GM19452 (cell line): ENCODE measurements at regions not wholly inside any gene's neighbourhood (a gene's known extent, or its start where the extent isn't known, plus 50 kb on each side); places are given as distances from the start of the nearest gene placed in this dataset.
"Not testable (repeated sequence)": the region's sequence is repeated elsewhere in the genome, so short reads cannot be mapped to it uniquely, and the experiment has no call there.

ENCODE experiments used
- ATAC-seq: cut with Tn5 transposase; IDR thresholded peaks from one replicate; pipeline ENCODE4 v1.9.1; 2021; ENCODE audit not compliant: unreplicated experiment

DNA sequence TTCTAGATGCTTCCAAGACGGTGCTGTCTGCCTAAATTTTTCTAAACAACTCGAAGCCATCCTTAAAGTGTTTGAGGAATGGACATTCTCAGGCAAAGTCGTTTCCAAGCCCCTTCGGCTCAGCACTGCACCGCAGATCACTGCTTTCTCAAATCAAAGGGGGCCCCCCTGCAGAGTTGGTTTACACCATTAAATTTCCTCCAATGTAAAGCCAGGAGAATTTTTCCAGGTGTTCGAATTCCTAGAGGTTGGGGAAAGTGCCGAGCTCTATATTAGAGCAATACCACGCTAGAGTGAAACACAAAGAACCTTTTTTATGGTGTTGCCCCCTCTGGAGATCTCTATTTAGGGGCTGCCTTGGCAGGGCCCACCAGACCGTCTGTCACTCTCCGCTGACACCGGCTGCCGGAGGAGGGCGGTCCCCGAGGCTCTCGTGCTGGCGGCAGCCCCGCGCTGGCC is 277.9 kb upstream of the NR2F2 start:
- ATAC-seq, result no peak

DNA sequence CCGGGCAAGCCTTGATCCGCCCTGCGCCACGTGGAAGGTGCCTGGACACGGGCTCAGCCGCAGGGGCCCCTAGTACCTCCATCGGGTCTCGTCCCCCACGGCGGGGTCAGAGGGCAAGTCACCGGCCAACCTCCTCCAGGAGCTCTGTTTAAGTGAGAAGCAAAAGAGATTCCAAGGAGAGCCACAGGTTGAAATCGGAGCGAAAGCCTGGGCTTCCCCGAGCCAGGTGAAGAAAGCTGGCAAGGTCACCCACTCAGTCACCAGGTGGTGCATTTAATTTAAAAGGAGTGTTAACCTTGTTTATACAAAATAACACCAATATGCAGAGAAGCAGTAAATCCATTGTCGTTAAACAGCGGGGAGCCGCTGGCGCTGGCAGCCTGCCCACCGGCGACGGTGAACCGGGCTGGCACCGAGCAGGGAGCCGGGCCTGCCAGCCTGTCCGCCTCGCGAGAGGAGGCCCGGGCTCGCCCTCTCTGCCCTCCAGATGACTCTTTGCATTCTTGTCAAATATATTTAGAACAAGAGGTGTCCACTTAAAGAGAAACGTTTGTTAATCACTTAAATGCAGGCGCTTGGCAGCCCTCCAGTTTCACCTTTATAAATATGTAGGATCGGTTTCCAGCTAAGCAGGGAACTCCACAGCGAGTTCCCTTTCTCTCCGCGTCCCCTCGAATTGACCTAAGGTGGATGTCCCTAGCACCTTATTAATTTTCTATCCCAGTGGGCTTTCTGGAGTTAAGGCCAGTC is 277.3 kb upstream of the NR2F2 start:
- no peak for ATAC-seq

DNA sequence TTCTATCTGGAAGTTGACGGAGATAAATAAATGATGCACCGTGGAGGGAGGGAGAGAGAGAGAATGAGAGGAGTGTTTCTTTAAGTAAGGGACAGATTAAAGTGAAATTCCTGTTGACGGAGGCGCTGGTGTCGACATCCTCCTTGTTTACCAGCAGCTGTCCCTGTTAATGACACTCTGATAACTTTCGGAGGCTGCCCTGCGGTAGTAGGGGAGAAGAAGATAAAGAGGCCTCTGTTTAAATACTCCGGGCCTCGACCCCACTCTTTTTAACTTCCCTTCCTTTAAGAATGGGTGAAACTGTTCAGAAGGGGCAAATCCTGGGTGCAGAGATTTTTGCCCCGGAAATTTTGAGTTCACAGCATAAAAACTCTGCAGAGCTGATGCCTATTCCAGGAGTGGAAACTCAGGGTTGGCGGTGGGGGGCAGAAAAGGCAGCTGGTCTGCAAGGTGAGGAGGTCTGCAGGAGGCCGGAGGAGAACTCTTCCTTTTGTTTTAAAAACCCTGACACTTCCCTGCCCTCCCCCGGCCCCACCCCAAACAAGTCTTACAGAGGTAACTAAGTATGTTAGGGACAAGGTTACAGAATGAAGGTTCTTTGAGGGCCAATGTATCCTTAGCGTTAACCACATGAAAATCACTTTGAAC is 276.6 kb upstream of the NR2F2 start:
- ATAC-seq, result no peak

DNA sequence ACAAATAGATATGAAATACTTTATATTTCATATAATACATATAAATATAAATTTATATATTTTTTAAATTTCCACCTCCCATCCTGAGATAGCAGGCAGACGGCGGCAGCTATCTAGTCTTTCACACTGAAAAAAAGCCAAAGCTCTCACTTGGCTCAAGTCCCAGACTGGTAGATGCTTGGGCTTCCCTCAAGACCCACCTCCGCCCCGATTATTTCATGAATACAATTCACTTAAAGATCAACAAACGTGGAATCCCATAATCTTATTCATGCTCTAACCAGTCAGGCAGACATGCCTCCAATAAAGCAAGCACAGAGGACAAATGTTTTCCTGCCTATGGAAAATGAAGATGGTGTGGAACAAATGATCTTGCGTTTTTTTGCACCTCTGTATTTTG is 275.9 kb upstream of the NR2F2 start:
- no peak for ATAC-seq

DNA sequence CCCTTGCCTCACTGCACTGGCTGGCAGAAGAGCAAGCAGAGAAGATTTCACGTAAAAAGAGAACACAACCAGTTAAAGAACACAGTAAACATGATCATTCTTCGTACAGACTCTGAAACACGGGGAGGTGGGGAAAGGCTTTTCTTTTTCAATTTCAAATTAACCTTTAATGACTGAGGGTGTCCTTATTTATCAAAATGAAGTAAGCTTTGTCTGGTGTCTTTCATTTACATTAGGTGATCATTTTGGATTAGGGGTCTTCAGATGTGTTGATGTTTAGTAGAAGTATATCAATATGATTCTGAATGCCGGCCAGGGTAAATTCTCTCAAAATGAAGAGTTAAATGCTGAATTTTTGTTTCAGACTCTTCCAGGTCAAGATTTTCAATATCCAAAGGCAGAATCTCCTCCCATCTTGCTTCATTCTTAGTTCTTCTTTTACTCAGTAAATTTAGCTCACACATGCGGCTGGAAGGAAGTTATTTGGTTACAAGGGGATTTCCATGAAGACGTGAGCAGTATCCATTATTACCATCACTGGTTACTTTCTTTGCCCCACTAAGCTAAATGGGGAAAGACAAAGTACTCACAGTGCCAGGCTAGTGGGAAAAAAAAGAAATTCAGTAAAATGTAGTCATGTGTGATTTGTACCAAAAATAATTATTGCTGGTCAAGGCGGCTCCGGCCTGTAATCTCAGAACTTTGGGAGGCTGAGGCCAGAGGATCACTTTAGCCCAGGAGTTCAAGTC is 272.2 kb upstream of the NR2F2 start:
- no peak for ATAC-seq

DNA sequence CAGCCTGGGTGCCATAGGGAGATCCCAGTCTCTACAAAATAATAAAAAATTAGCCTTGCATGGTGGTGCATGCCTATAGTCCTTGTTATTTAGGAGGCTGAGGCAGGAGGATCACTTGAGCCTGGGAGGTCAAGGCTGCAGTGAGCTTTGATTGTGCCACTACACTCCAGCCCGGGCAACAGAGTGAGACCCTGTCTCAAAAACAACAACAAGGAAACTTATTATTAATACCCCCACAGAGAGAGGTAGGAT is 271.7 kb upstream of the NR2F2 start:
- ATAC-seq, result not testable (repeated sequence)

DNA sequence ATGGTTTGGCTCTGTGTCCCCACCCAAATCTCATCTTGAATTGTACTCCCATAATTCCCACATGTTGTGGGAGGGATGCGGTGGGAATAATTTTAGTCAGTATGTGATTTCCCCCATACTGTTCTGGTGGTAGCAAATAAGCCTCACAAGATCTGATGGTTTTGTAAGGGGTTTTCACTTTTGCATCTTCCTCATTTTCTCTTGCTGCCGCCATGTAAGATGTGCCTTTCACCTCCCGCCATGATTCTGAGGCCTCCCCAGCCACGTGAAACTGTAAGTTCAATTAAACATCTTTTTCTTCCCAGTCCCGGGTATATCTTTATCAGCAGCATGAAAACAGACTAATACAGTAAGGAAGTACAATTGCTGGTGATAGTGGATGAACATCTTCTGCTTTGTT is 269.9 kb upstream of the NR2F2 start:
- ATAC-seq, result not testable (repeated sequence)

DNA sequence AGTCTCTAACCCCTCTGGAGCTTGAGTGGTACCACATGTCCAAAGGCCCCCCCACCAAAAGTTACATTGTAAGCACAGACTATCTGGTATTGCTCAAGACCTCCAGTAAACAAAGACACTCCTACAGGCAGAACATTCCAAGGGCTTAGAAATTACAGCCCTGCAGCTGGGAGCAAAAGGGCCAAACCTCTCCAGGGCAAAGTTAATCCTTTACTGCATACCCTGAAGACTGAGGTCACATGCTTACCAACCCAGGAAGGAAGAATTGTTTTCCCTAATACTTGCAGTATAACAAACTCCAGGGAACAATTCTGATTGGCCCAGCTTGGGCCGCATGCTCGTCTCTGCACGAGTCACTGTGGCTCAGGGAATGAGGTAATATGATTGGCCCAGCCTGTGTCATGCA is 266.1 kb upstream of the NR2F2 start:
- ATAC-seq, result no peak

DNA sequence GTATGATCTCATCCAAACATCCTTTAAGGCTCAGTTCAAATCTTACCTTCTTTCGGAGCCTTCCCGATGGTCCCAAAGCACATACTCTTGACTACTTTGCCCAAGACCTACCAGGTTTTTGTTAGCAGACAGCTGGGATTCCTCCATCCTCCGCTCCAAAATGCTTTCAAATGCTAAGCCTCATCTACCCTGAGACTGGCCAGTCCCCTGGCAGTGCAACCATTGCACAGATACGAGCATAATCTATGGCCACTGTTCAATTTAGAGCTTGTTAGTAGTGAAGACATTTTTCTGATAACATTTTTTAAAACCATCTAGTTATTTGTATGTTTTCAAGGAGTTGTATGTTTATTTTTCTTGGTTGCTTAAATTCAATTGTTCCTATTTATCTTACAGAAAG is 264.4 kb upstream of the NR2F2 start:
- no peak for ATAC-seq

DNA sequence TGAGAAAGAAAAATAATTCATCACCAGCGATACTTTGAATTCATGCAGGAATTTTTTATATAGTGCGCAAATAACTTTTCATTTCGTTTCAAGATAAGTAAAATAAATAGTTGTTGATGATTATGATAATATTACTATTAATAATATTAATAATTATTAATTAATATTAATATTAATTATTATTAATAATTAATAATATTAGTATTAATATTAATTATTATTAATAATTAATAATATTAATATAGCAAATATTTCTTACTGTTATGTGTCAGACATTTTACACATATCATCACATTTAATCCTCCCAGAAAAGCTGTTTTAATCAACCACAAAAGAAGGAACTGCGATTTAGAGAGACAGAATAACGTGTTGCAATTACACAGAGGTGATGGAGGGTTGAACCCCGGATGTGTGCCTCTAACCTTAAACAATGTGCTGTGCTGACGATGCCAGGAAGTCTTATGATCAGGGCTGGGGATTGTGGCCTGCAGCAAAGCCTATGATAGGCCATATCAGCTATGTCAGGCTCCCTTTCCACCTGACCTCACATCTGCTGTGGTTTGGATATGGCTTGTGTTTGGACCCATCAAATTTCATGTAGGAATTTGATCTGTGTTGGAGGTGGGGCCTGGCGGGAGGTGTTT is 263.5 kb upstream of the NR2F2 start:
- ATAC-seq, result no peak

DNA sequence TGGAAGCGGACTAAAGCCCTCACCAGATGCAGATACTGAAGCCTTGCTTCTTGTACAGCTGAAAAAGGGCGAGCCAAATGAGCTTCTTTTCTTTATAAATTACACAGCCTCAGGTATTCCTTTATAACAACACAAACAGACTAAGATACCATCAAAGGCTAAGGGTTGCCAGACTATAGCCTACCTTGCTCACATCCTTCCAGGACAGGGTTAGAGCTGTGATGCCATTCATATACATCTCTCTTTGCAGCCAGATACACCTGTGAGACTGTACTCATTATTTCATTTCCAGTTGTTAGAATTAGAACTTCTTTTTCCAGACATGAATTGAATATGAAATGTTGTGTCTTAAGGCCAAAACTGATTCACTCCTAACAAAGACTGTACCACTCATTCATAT is 262.8 kb upstream of the NR2F2 start:
- ATAC-seq, result no peak

DNA sequence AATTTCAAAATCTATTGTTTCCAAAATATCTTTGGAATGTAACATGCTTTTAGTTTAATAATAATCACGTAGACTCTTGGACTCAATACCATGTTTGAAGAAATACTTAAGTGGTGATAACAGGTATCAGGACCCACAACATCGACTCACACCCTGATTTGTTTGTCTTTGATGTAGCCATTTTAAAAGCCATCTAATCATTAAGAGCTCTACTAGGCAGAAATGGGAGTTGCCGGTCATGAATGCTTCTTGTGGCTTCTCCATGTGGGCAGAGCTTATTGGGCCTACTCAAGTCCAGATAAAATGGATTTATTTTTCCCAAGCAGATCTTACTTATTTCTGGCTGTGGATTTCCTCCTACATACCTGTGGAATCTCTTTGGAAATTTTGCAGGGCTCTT is 261.6 kb upstream of the NR2F2 start:
- ATAC-seq, result no peak

DNA sequence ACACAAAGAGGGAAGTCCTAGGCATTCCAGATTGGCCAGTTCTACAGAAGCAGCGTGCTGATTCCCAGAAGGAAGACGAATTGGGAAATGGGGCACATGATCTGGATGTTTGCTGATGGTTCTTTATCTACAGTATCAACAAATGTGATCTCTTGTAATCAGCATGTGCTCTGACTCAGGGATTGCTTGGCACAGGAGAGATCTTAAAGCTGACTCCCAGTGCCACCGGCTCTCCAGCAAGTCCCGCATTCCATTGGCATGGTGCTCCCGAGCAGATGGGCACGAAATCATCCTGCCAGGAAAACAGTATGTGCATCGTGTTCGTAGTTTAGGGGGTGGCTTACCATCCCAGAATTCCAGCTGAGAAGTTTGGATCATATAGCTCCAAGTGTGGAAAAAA is 259.9 kb upstream of the NR2F2 start:
- ATAC-seq, result no peak

DNA sequence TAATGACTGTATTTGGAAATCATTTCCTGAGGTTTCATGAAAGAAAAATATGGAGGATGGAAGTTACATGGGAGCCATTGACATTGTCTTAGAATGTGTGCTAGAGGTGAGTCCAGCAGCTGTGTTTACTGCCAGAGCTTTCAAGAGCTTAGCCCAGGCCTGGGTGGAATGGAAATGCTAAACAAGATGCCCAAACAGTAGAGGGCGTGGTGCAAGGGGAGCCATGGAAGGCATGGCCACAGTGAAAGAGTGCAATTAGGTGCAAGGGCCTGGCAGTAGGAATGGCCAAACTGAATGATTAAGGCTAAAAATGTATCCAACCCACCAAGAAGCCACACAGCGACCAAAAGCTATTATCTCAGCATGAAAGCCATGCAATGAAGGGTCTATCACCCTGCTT is 257.7 kb upstream of the NR2F2 start:
- ATAC-seq, result no peak

DNA sequence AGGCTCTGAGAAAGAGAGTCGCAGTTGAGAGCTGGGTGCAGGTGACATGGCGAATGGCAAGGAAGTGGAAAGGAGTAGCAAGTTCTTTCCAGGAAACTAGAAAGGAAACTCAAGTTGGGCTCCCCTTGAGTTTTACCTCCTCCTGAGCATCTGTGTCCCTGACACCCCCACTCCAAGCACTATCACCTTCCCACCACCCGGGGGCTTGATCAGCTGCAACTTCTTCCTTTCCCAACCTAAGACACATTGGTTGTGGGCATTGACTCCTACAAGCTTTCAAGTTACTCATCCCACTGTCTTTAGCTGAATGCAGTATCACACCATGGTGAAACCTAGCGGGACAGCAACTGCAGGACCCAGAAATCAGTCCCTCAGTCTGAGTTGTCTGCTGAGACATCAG is 256.6 kb upstream of the NR2F2 start:
- ATAC-seq, result no peak

DNA sequence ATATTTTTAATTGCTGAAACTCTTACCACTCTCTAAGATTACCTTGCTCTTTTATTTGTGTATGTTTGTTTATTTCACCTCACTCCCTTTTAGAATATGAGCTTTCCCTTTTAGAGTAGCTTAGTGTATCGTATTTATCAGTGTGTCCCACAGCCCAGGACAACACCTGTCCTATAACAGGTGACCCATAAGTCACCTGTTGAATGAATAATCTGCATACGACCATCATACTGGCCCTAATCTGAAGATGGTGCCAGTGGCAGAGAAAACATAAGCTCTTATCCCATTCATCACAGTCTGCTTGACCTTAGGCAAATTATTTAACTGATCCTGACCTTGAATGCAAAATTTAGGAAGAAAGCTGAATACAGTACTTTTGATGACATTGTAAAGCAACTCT is 254.6 kb upstream of the NR2F2 start:
- no peak for ATAC-seq

DNA sequence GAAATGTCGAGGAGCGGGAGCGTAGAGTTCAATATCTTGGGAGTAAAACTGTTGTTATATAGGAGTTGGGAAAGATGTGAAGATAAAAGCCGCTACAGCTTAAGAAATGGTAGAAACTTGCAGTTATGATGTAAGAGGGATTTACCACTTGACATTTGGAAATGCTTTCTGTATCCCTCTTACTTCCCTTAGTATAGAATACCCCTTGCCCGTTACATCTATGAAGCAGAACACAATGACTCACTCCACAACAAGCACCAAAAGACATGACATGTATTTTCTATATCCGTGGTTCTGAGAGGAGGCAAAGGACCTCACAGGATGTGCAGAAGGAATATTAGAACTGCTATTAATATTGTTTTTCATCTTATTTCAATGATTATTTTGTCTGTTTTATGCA is 254.2 kb upstream of the NR2F2 start:
- ATAC-seq, result no peak

DNA sequence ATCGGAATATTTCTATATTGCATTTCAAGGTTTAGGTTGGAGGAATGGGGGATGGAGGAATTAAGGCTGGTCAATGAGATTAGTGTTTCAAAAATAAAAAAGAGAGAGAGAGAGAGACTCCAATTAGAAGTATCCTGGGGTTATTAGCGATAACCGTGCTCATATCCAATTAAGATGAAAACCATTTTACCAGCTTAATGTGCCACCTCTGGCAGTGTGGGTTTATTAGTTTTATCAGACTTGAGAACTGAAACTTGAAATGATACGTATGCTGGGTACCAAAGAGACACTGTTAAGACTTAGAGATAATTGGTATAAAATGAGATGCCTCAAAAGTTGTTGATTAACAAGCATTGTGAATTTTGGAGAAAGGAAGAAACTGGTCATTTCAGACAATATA is 251.5 kb upstream of the NR2F2 start:
- ATAC-seq, result no peak

DNA sequence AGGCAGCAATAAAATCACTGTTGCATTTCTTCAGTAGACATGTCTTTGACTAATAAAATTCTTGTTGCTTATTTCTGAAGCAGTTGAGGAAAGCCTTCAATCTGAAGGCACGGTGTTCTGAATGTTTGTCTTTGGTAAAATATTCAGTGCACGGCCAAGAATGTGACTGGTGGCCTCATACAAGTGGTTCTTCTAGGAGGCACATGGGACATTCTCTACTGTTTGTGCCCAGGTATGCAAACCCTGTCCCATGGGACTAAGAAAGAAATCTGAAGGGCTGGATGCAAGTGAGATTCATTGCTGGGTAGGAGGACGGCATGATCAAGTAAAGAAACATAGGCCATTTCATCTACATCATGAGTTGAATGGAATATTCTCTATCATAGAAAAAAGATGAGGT is 250.6 kb upstream of the NR2F2 start:
- ATAC-seq, result no peak

DNA sequence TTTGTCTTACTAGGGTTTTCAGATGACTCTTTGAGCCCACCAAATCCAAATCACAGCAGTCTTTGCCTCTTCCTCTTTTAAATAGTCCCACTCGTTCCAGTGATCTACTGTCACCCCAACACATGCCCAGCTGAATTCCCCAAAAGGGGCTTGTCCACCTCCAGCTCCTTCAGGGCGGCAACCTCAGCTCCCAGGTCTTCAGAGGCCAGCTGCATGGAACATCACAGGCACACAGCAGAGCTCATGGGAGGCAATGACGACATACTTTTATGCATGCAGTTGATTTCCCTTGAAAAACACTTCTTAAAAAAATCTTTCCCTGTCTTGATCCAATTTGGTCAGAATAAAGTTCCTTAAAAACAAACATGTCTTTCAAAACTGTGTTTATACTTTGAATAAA is 244.3 kb upstream of the NR2F2 start:
- ATAC-seq, result no peak

DNA sequence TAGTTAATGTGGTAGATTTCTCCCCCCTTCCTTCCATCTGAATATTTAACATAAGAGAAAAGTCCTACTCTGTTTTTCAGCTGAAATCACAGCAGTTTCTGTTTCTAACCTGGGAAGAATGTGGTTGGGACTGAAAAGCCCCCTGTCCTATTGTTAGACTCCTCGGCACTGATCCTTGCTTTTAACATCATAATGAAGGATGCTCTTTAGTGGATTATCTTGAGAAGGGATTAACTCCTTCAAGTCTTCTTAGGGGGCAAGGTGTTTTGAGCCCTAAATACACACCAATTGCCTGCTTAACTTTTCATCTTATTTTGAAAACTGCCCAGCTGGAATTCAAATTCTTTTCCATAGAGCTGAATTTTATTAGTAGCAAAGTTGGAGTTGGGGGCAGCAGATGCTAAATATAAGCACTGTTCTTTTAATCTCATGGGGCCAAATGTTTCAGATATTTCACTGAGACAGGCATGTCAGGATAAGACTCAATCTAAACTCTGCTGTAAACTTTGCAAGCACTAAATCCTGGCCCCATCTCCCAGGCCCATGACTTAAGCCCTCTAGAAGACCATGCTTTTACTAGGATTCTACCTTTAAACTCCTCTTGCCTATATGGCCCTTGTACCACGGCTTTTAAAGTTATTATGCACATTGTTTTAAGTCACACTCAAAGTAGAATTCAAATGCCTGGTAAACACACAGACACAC is 243.2 kb upstream of the NR2F2 start:
- no peak for ATAC-seq
